ENCODE measurements at regions not wholly inside any gene's neighbourhood (a gene's known extent, or its start where the extent isn't known, plus 50 kb on each side); places are given as distances from the start of the nearest gene placed in this dataset.

DNA sequence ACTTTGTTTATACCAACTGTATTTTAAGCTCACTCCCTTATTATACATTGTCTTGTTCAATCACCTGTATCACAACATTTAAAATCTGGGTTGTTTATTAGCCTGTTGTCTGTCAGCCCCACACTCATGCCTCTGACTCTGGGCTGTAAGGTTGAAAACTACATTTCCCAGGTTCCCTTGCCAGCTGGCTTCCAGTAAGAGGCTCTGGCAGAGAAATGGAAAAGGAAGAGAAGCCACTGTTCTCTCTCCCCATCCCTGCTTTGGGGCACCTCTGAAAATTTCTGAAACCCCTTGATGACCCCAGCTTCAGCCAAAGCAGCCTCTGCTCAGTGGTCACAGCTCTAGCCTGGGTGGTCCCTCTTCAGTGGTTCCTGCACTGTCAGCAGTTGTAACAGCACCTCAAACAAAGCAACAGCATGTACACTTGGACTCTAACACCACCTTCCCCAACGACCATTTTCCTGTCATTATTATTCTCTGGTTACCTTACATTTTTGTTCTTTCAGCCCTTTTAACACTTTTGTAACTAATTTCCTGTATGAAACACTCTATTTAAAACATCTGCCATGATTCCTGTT lies 108.9 kb upstream of the LGALSL start:
- Histone ChIP-seq H2AFZ (ENCODE audit: low read length) (peak overlapping the region; percentile 86), H3K4me1 (ENCODE audit: control insufficient read depth in 2 of 2, insufficient read depth in 1 of 2, low read depth in 1 of 2, low read length in 2 of 2) (peaks cover 0 to 2% of the 10 kb centered on the region in 2 donors), H4K8ac (ENCODE audit: low read depth, low read length) (no peak overlapping the region), H3K4me2 (ENCODE audit: insufficient read depth, low read length, poor library complexity, severe bottlenecking) (no peak overlapping the region), H3K27me3 (ENCODE audit: control insufficient read depth in 3 of 3, insufficient read depth in 3 of 3, low read depth in 1 of 3, low read length in 3 of 3) (no peaks in the 10 kb centered on the region), H3K36me3 (replicated peaks in 1 of 2; ENCODE audit: control insufficient read depth in 2 of 2, insufficient read depth in 2 of 2, low read length in 2 of 2) (no peaks in the 10 kb centered on the region), H3K9ac (ENCODE audit: low read depth, low read length, poor library complexity) (no peak overlapping the region), H3K4ac (ENCODE audit: low read length) (no peak overlapping the region), H2AK5ac (ENCODE audit: low read depth, low read length) (no peak overlapping the region), H4K91ac (ENCODE audit: low read depth, low read length, poor library complexity) (no peak overlapping the region), H3K27ac (replicated peaks; ENCODE audit: low read length) (no peak overlapping the region), H3K9me3 (replicated peaks in 1 of 2; ENCODE audit: control insufficient read depth in 2 of 2, insufficient read depth in 1 of 2, low read depth in 1 of 2, low read length in 2 of 2) (no peaks in the 10 kb centered on the region), H3K23ac (ENCODE audit: low read depth, low read length, poor library complexity) (no peak overlapping the region), H2BK12ac (ENCODE audit: low read length) (no peak overlapping the region), H3K18ac (ENCODE audit: low read length) (no peak overlapping the region), H2BK5ac (ENCODE audit: low read length) (no peak overlapping the region), H2BK15ac (ENCODE audit: low read length) (no peak overlapping the region), H3K4me3 (ENCODE audit: low read length in 2 of 2) (no peak overlapping the region), H3K14ac (ENCODE audit: low read length) (no peak overlapping the region), H2BK120ac (ENCODE audit: low read depth, low read length) (no peak overlapping the region), H3K79me1 (ENCODE audit: low read depth, low read length) (no peaks in the 10 kb centered on the region)
- WGBS, 2 donors (ENCODE audit: extremely low coverage in 2 of 2, insufficient read length in 2 of 2, insufficient replicate concordance in 1 of 2) = no CpG with 5 or more reads among the region's 1 CpG
- no peak for DNase-seq (ENCODE audit: low spot score)

- H3K4me1 ChIP-seq (ENCODE audit: control insufficient read depth in 2 of 2, insufficient read depth in 1 of 2, low read depth in 1 of 2, low read length in 2 of 2) = peaks cover 0 to 2% of the 10 kb centered on the region in 2 donors
- H3K9me3 ChIP-seq (replicated peaks in 1 of 2; ENCODE audit: control insufficient read depth in 2 of 2, insufficient read depth in 1 of 2, low read depth in 1 of 2, low read length in 2 of 2) = no peaks in the 10 kb centered on the region
- no CpG with 5 or more reads among the region's 2 CpGs for WGBS, 2 donors (ENCODE audit: extremely low coverage in 2 of 2, insufficient read length in 2 of 2, insufficient replicate concordance in 1 of 2)
- H2BK12ac ChIP-seq (ENCODE audit: low read length) = no peak overlapping the region
- H4K8ac ChIP-seq (ENCODE audit: low read depth, low read length) = no peak overlapping the region
- H2BK120ac ChIP-seq (ENCODE audit: low read depth, low read length) = no peak overlapping the region
- no peak overlapping the region for H2BK15ac ChIP-seq (ENCODE audit: low read length)
- H3K23ac ChIP-seq (ENCODE audit: low read depth, low read length, poor library complexity) = no peak overlapping the region
- H3K4me2 ChIP-seq (ENCODE audit: insufficient read depth, low read length, poor library complexity, severe bottlenecking) = no peak overlapping the region
- H3K36me3 ChIP-seq (replicated peaks in 1 of 2; ENCODE audit: control insufficient read depth in 2 of 2, insufficient read depth in 2 of 2, low read length in 2 of 2) = no peaks in the 10 kb centered on the region
- no peak overlapping the region for H3K9ac ChIP-seq (ENCODE audit: low read depth, low read length, poor library complexity)
- H3K4me3 ChIP-seq (ENCODE audit: low read length in 2 of 2) = no peak overlapping the region
- no peak overlapping the region for H3K14ac ChIP-seq (ENCODE audit: low read length)
- peak overlapping the region; percentile 86 for H2AFZ ChIP-seq (ENCODE audit: low read length)
- H3K27ac ChIP-seq (replicated peaks; ENCODE audit: low read length) = no peak overlapping the region
- H3K18ac ChIP-seq (ENCODE audit: low read length) = no peak overlapping the region
- H3K79me1 ChIP-seq (ENCODE audit: low read depth, low read length) = no peaks in the 10 kb centered on the region
- H3K4ac ChIP-seq (ENCODE audit: low read length) = no peak overlapping the region
- H2BK5ac ChIP-seq (ENCODE audit: low read length) = no peak overlapping the region
- H2AK5ac ChIP-seq (ENCODE audit: low read depth, low read length) = no peak overlapping the region
- no peak for DNase-seq (ENCODE audit: low spot score)
- no peak overlapping the region for H4K91ac ChIP-seq (ENCODE audit: low read depth, low read length, poor library complexity)
- H3K27me3 ChIP-seq (ENCODE audit: control insufficient read depth in 3 of 3, insufficient read depth in 3 of 3, low read depth in 1 of 3, low read length in 3 of 3) = no peaks in the 10 kb centered on the region
Measured at GRCh38 chr2:64345998-64346397, 108.0 kb upstream of the LGALSL start.

DNA sequence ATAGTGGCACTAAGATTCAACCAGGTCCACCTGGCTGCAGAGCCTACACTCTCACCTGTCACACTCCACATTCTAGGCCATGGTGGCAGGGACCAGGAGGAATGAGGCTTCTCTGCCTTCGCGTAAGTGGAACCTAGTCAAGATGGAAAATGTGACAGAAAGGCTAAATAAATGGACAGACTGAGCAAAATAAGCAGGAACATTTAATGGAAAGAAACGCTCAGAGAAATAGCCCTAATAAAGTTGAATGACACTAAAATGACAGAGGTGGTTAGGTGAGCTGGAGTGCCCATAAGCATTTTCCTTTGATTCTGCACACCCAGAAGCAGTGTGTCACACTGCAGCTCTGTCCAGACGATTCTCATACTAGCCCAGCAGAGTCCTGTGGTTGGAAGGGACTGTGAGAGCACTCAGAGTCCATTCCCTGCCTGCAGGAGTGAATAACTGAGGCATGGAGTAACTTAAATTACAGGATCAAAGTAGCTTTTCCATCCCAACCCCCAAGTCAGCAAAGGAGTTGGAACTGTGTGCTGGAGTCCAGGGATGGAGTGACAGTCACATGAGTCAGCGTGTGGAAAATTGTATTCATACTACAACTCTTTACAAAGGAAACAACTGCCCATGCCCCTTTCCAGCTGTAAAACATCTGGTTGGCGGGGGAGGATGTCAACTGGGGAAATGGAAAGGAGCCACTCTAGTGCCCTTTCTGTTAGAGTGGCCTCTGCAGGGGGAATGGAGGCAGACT lies 105.4 kb upstream of the LGALSL start:
- Histone ChIP-seq H2BK120ac (ENCODE audit: low read depth, low read length) (no peak overlapping the region), H2AK5ac (ENCODE audit: low read depth, low read length) (no peak overlapping the region), H3K27me3 (ENCODE audit: control insufficient read depth in 3 of 3, insufficient read depth in 3 of 3, low read depth in 1 of 3, low read length in 3 of 3) (no peaks in the 10 kb centered on the region), H3K4ac (ENCODE audit: low read length) (no peak overlapping the region), H3K27ac (replicated peaks; ENCODE audit: low read length) (no peak overlapping the region), H3K9me3 (replicated peaks in 1 of 2; ENCODE audit: control insufficient read depth in 2 of 2, insufficient read depth in 1 of 2, low read depth in 1 of 2, low read length in 2 of 2) (peaks cover 2 to 10% of the 10 kb centered on the region in 2 donors), H3K18ac (ENCODE audit: low read length) (no peak overlapping the region), H4K91ac (ENCODE audit: low read depth, low read length, poor library complexity) (no peak overlapping the region), H3K79me1 (ENCODE audit: low read depth, low read length) (no peaks in the 10 kb centered on the region), H3K4me1 (ENCODE audit: control insufficient read depth in 2 of 2, insufficient read depth in 1 of 2, low read depth in 1 of 2, low read length in 2 of 2) (peaks cover 0 to 2% of the 10 kb centered on the region in 2 donors), H3K4me3 (ENCODE audit: low read length in 2 of 2) (no peak overlapping the region), H2AFZ (ENCODE audit: low read length) (peak overlapping the region; percentile 9), H2BK15ac (ENCODE audit: low read length) (no peak overlapping the region), H2BK5ac (ENCODE audit: low read length) (no peak overlapping the region), H2BK12ac (ENCODE audit: low read length) (no peak overlapping the region), H3K14ac (ENCODE audit: low read length) (no peak overlapping the region), H3K23ac (ENCODE audit: low read depth, low read length, poor library complexity) (no peak overlapping the region), H3K36me3 (replicated peaks in 1 of 2; ENCODE audit: control insufficient read depth in 2 of 2, insufficient read depth in 2 of 2, low read length in 2 of 2) (no peaks in the 10 kb centered on the region), H3K9ac (ENCODE audit: low read depth, low read length, poor library complexity) (no peak overlapping the region), H3K4me2 (ENCODE audit: insufficient read depth, low read length, poor library complexity, severe bottlenecking) (no peak overlapping the region), H4K8ac (ENCODE audit: low read depth, low read length) (no peak overlapping the region)
- WGBS, 2 donors (ENCODE audit: extremely low coverage in 2 of 2, insufficient read length in 2 of 2, insufficient replicate concordance in 1 of 2) = no CpG with 5 or more reads among the region's 6 CpGs
- no peak for DNase-seq (ENCODE audit: low spot score)

GRCh38 chr2:64349131-64349530 lies 104.8 kb upstream of the LGALSL start:
- Histone ChIP-seq H3K4ac (ENCODE audit: low read length) (no peak overlapping the region), H3K4me3 (ENCODE audit: low read length in 2 of 2) (no peak overlapping the region), H3K27me3 (ENCODE audit: control insufficient read depth in 3 of 3, insufficient read depth in 3 of 3, low read depth in 1 of 3, low read length in 3 of 3) (no peaks in the 10 kb centered on the region), H3K14ac (ENCODE audit: low read length) (no peak overlapping the region), H2BK12ac (ENCODE audit: low read length) (no peak overlapping the region), H2AK5ac (ENCODE audit: low read depth, low read length) (no peak overlapping the region), H3K4me1 (ENCODE audit: control insufficient read depth in 2 of 2, insufficient read depth in 1 of 2, low read depth in 1 of 2, low read length in 2 of 2) (peaks cover 0 to 2% of the 10 kb centered on the region in 2 donors), H3K23ac (ENCODE audit: low read depth, low read length, poor library complexity) (no peak overlapping the region), H3K4me2 (ENCODE audit: insufficient read depth, low read length, poor library complexity, severe bottlenecking) (no peak overlapping the region), H3K18ac (ENCODE audit: low read length) (no peak overlapping the region), H3K36me3 (replicated peaks in 1 of 2; ENCODE audit: control insufficient read depth in 2 of 2, insufficient read depth in 2 of 2, low read length in 2 of 2) (no peaks in the 10 kb centered on the region), H3K9me3 (replicated peaks in 1 of 2; ENCODE audit: control insufficient read depth in 2 of 2, insufficient read depth in 1 of 2, low read depth in 1 of 2, low read length in 2 of 2) (peaks cover 2 to 10% of the 10 kb centered on the region in 2 donors), H4K91ac (ENCODE audit: low read depth, low read length, poor library complexity) (no peak overlapping the region), H2BK5ac (ENCODE audit: low read length) (no peak overlapping the region), H4K8ac (ENCODE audit: low read depth, low read length) (no peak overlapping the region), H2AFZ (ENCODE audit: low read length) (no peak overlapping the region), H3K9ac (ENCODE audit: low read depth, low read length, poor library complexity) (no peak overlapping the region), H2BK15ac (ENCODE audit: low read length) (no peak overlapping the region), H2BK120ac (ENCODE audit: low read depth, low read length) (no peak overlapping the region), H3K79me1 (ENCODE audit: low read depth, low read length) (no peaks in the 10 kb centered on the region), H3K27ac (replicated peaks; ENCODE audit: low read length) (no peak overlapping the region)
- no peak for DNase-seq (ENCODE audit: low spot score)
- no CpG with 5 or more reads among the region's 2 CpGs for WGBS, 2 donors (ENCODE audit: extremely low coverage in 2 of 2, insufficient read length in 2 of 2, insufficient replicate concordance in 1 of 2)

Measured in neuronal stem cell (in vitro differentiated cells).